ENCODE measurements at regions not wholly inside any gene's neighbourhood (a gene's known extent, or its start where the extent isn't known, plus 50 kb on each side); places are given as distances from the start of the nearest gene placed in this dataset.

DNA sequence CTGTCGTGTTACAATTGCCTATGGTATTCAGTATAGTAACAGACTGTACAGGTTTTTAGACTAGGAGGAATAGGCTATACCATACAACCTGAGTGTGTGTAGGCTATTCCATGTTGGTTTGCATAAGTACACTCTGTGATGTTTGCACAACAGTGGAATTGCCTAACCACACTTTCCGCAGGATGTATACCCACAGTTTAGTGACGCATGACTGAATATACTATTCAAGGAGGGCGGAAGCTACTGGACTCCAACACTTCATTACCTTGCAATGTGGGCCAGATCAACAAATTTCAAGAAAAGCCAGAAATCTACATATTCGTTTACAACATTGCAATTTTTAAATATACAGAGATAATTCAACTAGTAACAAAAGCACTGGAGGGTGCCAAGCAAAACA is 317.2 kb downstream of the PDGFC start:
- TF ChIP-seq, protein P1, sequence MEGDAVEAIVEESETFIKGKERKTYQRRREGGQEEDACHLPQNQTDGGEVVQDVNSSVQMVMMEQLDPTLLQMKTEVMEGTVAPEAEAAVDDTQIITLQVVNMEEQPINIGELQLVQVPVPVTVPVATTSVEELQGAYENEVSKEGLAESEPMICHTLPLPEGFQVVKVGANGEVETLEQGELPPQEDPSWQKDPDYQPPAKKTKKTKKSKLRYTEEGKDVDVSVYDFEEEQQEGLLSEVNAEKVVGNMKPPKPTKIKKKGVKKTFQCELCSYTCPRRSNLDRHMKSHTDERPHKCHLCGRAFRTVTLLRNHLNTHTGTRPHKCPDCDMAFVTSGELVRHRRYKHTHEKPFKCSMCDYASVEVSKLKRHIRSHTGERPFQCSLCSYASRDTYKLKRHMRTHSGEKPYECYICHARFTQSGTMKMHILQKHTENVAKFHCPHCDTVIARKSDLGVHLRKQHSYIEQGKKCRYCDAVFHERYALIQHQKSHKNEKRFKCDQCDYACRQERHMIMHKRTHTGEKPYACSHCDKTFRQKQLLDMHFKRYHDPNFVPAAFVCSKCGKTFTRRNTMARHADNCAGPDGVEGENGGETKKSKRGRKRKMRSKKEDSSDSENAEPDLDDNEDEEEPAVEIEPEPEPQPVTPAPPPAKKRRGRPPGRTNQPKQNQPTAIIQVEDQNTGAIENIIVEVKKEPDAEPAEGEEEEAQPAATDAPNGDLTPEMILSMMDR (IDR thresholded peaks at IDR 0.05): no peak

DNA sequence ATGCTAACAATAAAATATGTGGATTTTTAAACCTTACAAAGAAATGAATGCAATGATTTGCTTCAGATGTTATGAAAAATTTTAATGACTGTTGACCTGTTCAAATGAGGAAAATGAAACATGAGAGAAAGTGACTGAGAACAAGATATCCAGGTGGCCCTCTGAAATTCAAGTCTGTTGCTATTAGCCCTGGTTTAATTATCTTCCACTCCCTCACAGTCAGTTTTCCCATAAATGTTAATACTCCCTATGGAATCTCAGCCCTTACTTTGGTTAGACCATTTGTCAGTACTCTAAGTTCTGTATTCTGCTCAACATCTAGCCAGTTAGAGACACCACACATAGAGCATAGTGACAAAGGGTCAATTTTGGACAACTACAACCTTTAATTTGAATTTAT is 327.8 kb downstream of the PDGFC start:
- no peak for ATAC-seq
- no peak for DNase-seq
- Histone ChIP-seq H3K36me3 (no peaks in the 10 kb centered on the region), H3K27me3 (no peaks in the 10 kb centered on the region), H3K4me1 (no peaks in the 10 kb centered on the region), H3K27ac (no peak overlapping the region), H3K9me3 (no peaks in the 10 kb centered on the region), H3K4me3 (no peak overlapping the region)
- intact Hi-C loops (cut with DNase I): no loop called here
- TF ChIP-seq, protein P1 (IDR thresholded peaks at IDR 0.05): no peak

More for the DNA sequence above, 317.2 kb downstream of the PDGFC start:
- Histone ChIP-seq H3K9me3 (no peaks in the 10 kb centered on the region), H3K36me3 (no peaks in the 10 kb centered on the region), H3K4me3 (no peak overlapping the region), H3K27me3 (no peaks in the 10 kb centered on the region), H3K4me1 (no peaks in the 10 kb centered on the region), H3K27ac (no peak overlapping the region)
- no peak for DNase-seq
- intact Hi-C loops (cut with DNase I): no loop called here
- ATAC-seq: no peak

DNA sequence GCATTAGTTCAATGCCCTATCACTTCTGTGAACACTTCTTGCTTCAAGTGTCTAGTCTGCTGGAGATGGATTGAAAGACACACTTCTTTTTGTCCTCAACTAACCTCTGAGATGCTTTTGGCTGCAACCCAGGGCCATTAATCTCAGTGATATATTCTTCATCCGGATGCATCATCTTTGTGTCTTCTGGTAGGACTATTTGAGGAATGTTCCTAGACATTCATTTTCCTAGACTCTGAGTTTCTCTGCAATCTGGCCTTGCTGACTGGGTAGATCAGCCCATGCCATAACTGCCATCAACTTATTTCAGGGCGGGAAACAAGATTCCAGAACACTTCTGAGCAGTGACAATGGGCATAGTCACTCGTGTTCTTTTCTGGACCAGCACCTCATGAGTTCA is 329.4 kb downstream of the PDGFC start:
- TF ChIP-seq, protein P1 (IDR thresholded peaks at IDR 0.05): no peak
- H3K27ac ChIP-seq: no peak overlapping the region
- no peaks in the 10 kb centered on the region for H3K4me1 ChIP-seq
- no peak for DNase-seq
- H3K27me3 ChIP-seq: no peaks in the 10 kb centered on the region
- no peaks in the 10 kb centered on the region for H3K9me3 ChIP-seq
- H3K36me3 ChIP-seq: no peaks in the 10 kb centered on the region
- intact Hi-C loops (cut with DNase I): no loop called here
- no peak overlapping the region for H3K4me3 ChIP-seq
- no peak for ATAC-seq

DNA sequence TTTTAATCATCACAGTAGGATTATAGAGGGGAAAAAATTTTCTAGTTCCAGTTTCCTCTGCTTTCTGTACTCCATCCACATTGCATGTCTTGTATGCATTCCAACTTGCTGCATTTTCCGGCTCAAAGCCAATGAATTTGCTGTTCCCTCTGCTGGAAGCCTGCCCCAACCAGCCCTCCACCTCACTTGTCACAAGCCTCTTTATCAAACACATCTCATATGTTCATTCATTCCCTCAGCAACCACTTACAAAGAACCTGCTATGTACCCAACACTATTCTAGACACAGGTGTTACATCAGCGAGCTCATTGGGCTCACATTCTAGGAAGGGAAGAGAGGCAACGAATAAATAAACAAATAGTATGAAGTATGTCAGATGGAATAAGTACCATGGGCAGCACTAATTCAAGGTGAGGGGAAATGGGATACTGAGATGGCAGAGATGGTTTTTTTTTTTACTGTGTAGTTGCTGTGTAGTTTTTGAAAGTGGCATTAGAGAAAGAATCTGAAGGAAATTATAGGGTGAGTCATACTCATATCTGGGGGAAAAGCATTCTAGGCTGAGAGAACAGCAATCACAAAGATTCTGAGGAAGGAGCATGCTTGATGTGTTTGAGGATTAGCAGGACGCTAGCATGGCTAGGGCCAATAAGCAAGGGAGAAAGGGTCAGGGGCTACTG is 332.5 kb downstream of the PDGFC start:
- intact Hi-C loops (cut with DNase I): no loop called here
- no peaks in the 10 kb centered on the region for H3K36me3 ChIP-seq
- no peaks in the 10 kb centered on the region for H3K9me3 ChIP-seq
- H3K4me3 ChIP-seq: no peak overlapping the region
- no peak for DNase-seq
- peak; percentile 55 for ATAC-seq
- H3K27ac ChIP-seq: no peak overlapping the region
- no peaks in the 10 kb centered on the region for H3K27me3 ChIP-seq
- no peaks in the 10 kb centered on the region for H3K4me1 ChIP-seq
- TF ChIP-seq, protein P1 (IDR thresholded peaks at IDR 0.05): no peak

DNA sequence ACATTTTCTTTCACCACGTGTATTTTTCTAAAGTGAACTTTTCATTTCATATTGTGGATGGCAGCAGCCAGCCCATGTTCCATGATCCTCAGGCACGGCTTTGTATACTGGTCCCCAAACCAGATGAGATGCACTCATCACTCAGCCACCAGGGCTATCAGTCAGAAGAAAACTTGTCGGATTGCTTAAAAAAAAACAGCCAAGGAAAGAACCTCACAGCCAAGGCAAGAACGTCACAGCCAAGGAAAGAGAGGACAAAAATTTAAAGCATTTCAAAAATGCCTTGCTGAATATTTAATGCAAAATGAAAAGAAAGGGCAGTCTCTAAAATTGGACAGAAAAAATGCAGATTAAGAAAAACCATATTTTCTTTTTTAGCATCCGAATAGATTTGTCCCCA is 333.3 kb downstream of the PDGFC start:
- H3K36me3 ChIP-seq: no peaks in the 10 kb centered on the region
- no peak overlapping the region for H3K4me3 ChIP-seq
- no peaks in the 10 kb centered on the region for H3K9me3 ChIP-seq
- ATAC-seq (no peak), DNase-seq (no peak)
- no peak overlapping the region for H3K27ac ChIP-seq
- TF ChIP-seq, protein P1 (IDR thresholded peaks at IDR 0.05): no peak
- intact Hi-C loops (cut with DNase I): no loop called here
- H3K27me3 ChIP-seq: no peaks in the 10 kb centered on the region
- H3K4me1 ChIP-seq: no peaks in the 10 kb centered on the region

DNA sequence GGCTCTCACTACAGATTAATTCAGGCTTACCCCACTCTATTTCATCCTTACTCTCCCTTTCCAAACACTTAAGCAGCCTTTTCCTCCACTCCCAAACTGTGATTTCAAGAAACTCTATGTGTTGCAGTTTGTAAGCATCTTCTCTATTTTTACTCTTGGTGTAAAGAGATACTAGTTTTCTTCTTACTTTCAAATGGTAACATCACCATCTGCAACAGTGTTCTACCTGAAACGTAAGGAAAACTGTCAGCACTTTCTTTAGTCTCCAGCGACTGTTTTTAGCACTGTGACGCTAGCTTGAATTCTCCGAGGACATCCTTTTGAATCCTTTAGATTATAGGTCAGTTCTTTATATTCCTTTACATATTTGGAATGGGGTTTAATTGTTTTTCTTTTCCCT is 335.2 kb downstream of the PDGFC start:
- no peaks in the 10 kb centered on the region for H3K36me3 ChIP-seq
- H3K4me3 ChIP-seq: no peak overlapping the region
- no peaks in the 10 kb centered on the region for H3K27me3 ChIP-seq
- no peak for DNase-seq
- H3K4me1 ChIP-seq: no peaks in the 10 kb centered on the region
- TF ChIP-seq, protein P1 (IDR thresholded peaks at IDR 0.05): no peak
- no peak for ATAC-seq
- intact Hi-C loops (cut with DNase I): no loop called here
- no peaks in the 10 kb centered on the region for H3K9me3 ChIP-seq
- H3K27ac ChIP-seq: no peak overlapping the region
